ENCODE measurements at regions not wholly inside any gene's neighbourhood (a gene's known extent, or its start where the extent isn't known, plus 50 kb on each side); places are given as distances from the start of the nearest gene placed in this dataset.

- TF ChIP-seq TCF12 (IDR thresholded peaks at IDR 0.05; ENCODE audit: low read depth) (no peak), EP300 (IDR thresholded peaks at IDR 0.05; ENCODE audit: borderline replicate concordance) (no peak), USF1 (IDR thresholded peaks at IDR 0.05) (no peak), ZBTB7A (IDR thresholded peaks at IDR 0.05; ENCODE audit: low read depth) (no peak), MAX (IDR thresholded peaks at IDR 0.05) (no peak), RAD21 (IDR thresholded peaks at IDR 0.05; ENCODE audit: low read depth) (no peak), CEBPB (IDR thresholded peaks at IDR 0.05) (no peak), REST (IDR thresholded peaks at IDR 0.05; ENCODE audit: low read depth) (no peak)
Observed at GRCh38 chr1:83086346-83086745, 912.6 kb downstream of the TTLL7 start.

Measured in Ishikawa (cell line).